Panc1 (cell line): ENCODE measurements at regions not wholly inside any gene's neighbourhood (a gene's known extent, or its start where the extent isn't known, plus 50 kb on each side); places are given as distances from the start of the nearest gene placed in this dataset.

Source experiments
- ATAC-seq: fragments of 200-7000 bp; cut with Tn5 transposase; 2 replicates; pipeline ENCODE4 v1.9.1; 2020; ENCODE audit warnings: mild to moderate bottlenecking, moderate library complexity
- BruUV-seq: library from RNA; stranded (reverse); fragments of 400-500 nt; replicated peaks from 2 replicates; lab custom pipeline; 2021; lab: Mats Ljungman, UMichigan
- CTCF ChIA-PET: fragments of 300-600 bp; sonication (Branson Sonifier 250); formaldehyde crosslinking; loops from one replicate; lab custom pipeline; 2022; ENCODE audit warnings: antibody characterized with exemption; lab: Charles Lee
- POLR2A ChIA-PET: fragments of 300-600 bp; sonication (Branson Sonifier 250); formaldehyde crosslinking; loops from one replicate; lab custom pipeline; 2022; ENCODE audit warnings: antibody characterized with exemption; lab: Charles Lee
- DNase-seq: peaks from one replicate; pipeline ENCODE4 v3.0.0-alpha.2; 2010; ENCODE audit warnings: low read depth, low spot score
- H3K27ac ChIP-seq: 2 replicates; pipeline ENCODE4 v1.5.1; 2011; ENCODE audit warnings: mild to moderate bottlenecking, low read length, inconsistent platforms
- H3K27me3 ChIP-seq: fragments of 200-500 bp; sonication (Bioruptor generic); 2 replicates; pipeline ENCODE4 v1.6.0; 2014; ENCODE audit warnings: low read length, inconsistent platforms; ENCODE audit not compliant: control insufficient read depth, insufficient read depth
- H3K36me3 ChIP-seq: fragments of 200-500 bp; sonication (Bioruptor generic); 2 replicates; pipeline ENCODE4 v1.5.1; 2014; ENCODE audit warnings: inconsistent platforms, mild to moderate bottlenecking, low read length, moderate library complexity; ENCODE audit not compliant: control insufficient read depth, insufficient read depth
- H3K4me1 ChIP-seq: 2 replicates; pipeline ENCODE4 v1.5.1; 2011; ENCODE audit warnings: inconsistent platforms, mild to moderate bottlenecking, low read length, moderate library complexity; ENCODE audit not compliant: control insufficient read depth, insufficient read depth
- H3K4me3 ChIP-seq, 2 experiments: 2 replicates each; pipeline ENCODE4 v1.5.1; 2011 to 2012; ENCODE audit warnings: low read depth in 2 of 2, low read length in 2 of 2, mild to moderate bottlenecking in 2 of 2, inconsistent platforms in 1 of 2, moderate library complexity in 1 of 2
- H3K9me3 ChIP-seq: fragments of 200-500 bp; sonication (Bioruptor generic); 2 replicates; pipeline ENCODE4 v1.5.1; 2014; ENCODE audit warnings: low read depth, mild to moderate bottlenecking, inconsistent platforms, low read length, moderate library complexity; ENCODE audit not compliant: control insufficient read depth, insufficient read depth
- POLR2AphosphoS5 ChIP-seq: IDR thresholded peaks from 2 replicates; pipeline ENCODE4 v1.6.1; 2012; ENCODE audit warnings: mild to moderate bottlenecking, low read depth, low read length, moderate library complexity
- SIN3A ChIP-seq: IDR thresholded peaks from 2 replicates; pipeline ENCODE4 v1.6.1; 2012; ENCODE audit warnings: low read depth, mild to moderate bottlenecking, low read length, moderate library complexity, borderline replicate concordance; ENCODE audit not compliant: insufficient read depth
- TCF7L2 ChIP-seq: IDR thresholded peaks from 2 replicates; pipeline ENCODE4 v1.6.1; 2011; ENCODE audit warnings: mild to moderate bottlenecking, low read depth, low read length, inconsistent platforms
- in situ Hi-C: cut with HindIII; loops from 2 replicates; pipeline ENCODE4 v1.10.0; 2016; ENCODE audit warnings: low sequenced_read_pairs, low pct_unique_long_range_greater_than_20kb
- intact Hi-C: fragments of 100-400 bp; cut with micrococcal nuclease; formaldehyde crosslinking; loops from one replicate; pipeline ENCODE4 v1.10.0; 2022; ENCODE audit not compliant: unreplicated experiment
- TF ChIP-seq, protein P1 (sequence below): fragments of 450-650 bp; IDR thresholded peaks from 2 replicates; pipeline ENCODE4 v1.5.1; 2017; ENCODE audit warnings: mild to moderate bottlenecking
- TF ChIP-seq, protein P2 (sequence below), 2 experiments: IDR thresholded peaks; 2 replicates each; pipeline ENCODE4 v1.6.1; 2011 to 2012; ENCODE audit warnings: low read depth in 2 of 2, control low read depth in 1 of 2, low read length in 1 of 2, mild to moderate bottlenecking in 1 of 2, moderate library complexity in 1 of 2; ENCODE audit not compliant: insufficient read depth in 1 of 2

DNA sequence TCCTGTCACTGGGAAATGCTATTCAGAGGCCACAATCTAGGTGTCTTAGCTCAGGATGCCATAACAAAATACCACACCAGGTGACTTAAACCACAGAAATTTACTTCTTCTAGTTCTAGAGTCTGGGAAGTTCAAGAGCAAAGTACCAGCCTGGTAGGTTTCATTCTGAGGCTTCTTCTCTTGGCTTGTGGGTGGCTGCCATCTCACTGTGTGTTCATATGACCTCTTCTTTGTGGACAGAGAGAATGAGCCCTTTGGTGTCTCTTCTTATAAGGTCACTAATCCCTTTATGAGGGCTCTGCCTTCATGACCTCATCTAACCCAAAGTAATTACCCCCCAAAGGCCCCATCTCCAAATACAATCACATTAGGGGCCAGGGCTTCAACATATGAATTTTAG, 57.3 kb downstream of the RHOB start:
- ChIA-PET CTCF (no interaction called here), POLR2A (interaction anchor here (1.1 kb wide), 1 partner anchor 57 kb away, joined by 3 read pairs; the partner anchor contains the start of gene RHOB)
- in situ Hi-C loops (no loop called here), intact Hi-C loops (no loop called here)
- TF ChIP-seq, protein P1, sequence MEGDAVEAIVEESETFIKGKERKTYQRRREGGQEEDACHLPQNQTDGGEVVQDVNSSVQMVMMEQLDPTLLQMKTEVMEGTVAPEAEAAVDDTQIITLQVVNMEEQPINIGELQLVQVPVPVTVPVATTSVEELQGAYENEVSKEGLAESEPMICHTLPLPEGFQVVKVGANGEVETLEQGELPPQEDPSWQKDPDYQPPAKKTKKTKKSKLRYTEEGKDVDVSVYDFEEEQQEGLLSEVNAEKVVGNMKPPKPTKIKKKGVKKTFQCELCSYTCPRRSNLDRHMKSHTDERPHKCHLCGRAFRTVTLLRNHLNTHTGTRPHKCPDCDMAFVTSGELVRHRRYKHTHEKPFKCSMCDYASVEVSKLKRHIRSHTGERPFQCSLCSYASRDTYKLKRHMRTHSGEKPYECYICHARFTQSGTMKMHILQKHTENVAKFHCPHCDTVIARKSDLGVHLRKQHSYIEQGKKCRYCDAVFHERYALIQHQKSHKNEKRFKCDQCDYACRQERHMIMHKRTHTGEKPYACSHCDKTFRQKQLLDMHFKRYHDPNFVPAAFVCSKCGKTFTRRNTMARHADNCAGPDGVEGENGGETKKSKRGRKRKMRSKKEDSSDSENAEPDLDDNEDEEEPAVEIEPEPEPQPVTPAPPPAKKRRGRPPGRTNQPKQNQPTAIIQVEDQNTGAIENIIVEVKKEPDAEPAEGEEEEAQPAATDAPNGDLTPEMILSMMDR, result no peak
- TF ChIP-seq SIN3A, result no peak
- no peak for TF ChIP-seq POLR2AphosphoS5
- TF ChIP-seq, protein P2, sequence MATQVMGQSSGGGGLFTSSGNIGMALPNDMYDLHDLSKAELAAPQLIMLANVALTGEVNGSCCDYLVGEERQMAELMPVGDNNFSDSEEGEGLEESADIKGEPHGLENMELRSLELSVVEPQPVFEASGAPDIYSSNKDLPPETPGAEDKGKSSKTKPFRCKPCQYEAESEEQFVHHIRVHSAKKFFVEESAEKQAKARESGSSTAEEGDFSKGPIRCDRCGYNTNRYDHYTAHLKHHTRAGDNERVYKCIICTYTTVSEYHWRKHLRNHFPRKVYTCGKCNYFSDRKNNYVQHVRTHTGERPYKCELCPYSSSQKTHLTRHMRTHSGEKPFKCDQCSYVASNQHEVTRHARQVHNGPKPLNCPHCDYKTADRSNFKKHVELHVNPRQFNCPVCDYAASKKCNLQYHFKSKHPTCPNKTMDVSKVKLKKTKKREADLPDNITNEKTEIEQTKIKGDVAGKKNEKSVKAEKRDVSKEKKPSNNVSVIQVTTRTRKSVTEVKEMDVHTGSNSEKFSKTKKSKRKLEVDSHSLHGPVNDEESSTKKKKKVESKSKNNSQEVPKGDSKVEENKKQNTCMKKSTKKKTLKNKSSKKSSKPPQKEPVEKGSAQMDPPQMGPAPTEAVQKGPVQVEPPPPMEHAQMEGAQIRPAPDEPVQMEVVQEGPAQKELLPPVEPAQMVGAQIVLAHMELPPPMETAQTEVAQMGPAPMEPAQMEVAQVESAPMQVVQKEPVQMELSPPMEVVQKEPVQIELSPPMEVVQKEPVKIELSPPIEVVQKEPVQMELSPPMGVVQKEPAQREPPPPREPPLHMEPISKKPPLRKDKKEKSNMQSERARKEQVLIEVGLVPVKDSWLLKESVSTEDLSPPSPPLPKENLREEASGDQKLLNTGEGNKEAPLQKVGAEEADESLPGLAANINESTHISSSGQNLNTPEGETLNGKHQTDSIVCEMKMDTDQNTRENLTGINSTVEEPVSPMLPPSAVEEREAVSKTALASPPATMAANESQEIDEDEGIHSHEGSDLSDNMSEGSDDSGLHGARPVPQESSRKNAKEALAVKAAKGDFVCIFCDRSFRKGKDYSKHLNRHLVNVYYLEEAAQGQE (IDR thresholded peaks at IDR 0.05; ENCODE audit: insufficient read depth in 1 of 2, low read depth in 2 of 2, low read length in 1 of 2), result no peak
- TF ChIP-seq TCF7L2, result no peak
- H3K36me3 ChIP-seq, result no peaks in the 10 kb centered on the region
- no peak overlapping the region for H3K4me3 ChIP-seq
- H3K4me1 ChIP-seq, result no peaks in the 10 kb centered on the region
- H3K9me3 ChIP-seq, result no peaks in the 10 kb centered on the region
- DNase-seq, result no peak
- no TSS peak for BruUV-seq
- no peak for ATAC-seq
- no peaks in the 10 kb centered on the region for H3K27me3 ChIP-seq
- no peak overlapping the region for H3K27ac ChIP-seq

- intact Hi-C loops, result no loop called here
- DNase-seq (no peak), ATAC-seq (peak; percentile 37; the same call in 1 of the 2 replicates)
- Histone ChIP-seq H3K27ac (no peak overlapping the region), H3K4me3 (no peak overlapping the region), H3K9me3 (no peaks in the 10 kb centered on the region), H3K4me1 (no peaks in the 10 kb centered on the region), H3K36me3 (no peaks in the 10 kb centered on the region), H3K27me3 (no peaks in the 10 kb centered on the region)
- BruUV-seq, result no TSS peak
- TF ChIP-seq SIN3A (no peak), TCF7L2 (no peak)
- ChIA-PET CTCF (interaction anchor here (0.6 kb wide), 1 partner anchor 18 kb away, joined by 3 read pairs; no protein-coding TSS in a partner anchor), POLR2A (no interaction called here)
- in situ Hi-C loops, result no loop called here
These were observed 59.4 kb downstream of the RHOB start for GRCh38 chr2:20506201-20506685.

DNA sequence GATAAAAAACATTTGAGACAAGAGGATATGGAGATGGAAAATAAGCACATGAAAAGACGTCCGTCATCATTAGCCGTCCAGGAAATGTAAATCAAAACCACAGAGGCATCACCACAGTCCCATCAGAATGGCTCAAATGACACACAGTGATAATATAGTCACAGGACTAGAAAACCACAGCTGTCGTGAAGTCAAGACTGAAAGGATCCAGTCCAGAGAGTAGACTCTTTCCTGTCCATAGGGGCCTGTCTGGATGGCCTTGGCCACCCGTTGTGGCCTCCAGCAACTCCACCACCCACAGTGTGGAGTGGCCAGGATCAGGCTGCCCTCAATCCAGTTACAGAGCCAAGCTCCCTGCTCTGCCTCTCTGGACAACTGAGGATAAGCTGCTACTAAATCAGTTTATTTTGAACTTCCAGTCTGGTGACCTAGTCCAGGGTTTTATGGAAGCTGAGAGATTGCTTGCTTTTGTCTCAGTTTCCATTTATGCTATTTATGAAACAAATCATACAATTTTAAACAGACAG, 60.4 kb downstream of the RHOB start:
- TF ChIP-seq POLR2AphosphoS5 (no peak), TCF7L2 (no peak), SIN3A (no peak)
- TF ChIP-seq, protein P2 (IDR thresholded peaks at IDR 0.05; ENCODE audit: insufficient read depth in 1 of 2, low read depth in 2 of 2, low read length in 1 of 2), result no peak
- no peak overlapping the region for H3K4me3 ChIP-seq
- in situ Hi-C loops (no loop called here), intact Hi-C loops (no loop called here)
- BruUV-seq, result no TSS peak
- H3K27me3 ChIP-seq, result no peaks in the 10 kb centered on the region
- DNase-seq (no peak), ATAC-seq (no peak)
- no peaks in the 10 kb centered on the region for H3K4me1 ChIP-seq
- no peaks in the 10 kb centered on the region for H3K36me3 ChIP-seq
- no peak overlapping the region for H3K27ac ChIP-seq
- H3K9me3 ChIP-seq, result no peaks in the 10 kb centered on the region
- ChIA-PET POLR2A (no interaction called here), CTCF (interaction anchor here (0.7 kb wide), 1 partner anchor 12 kb away, joined by 6 read pairs; no protein-coding TSS in a partner anchor)
